GM19463 (cell line): ENCODE measurements at regions not wholly inside any gene's neighbourhood (a gene's known extent, or its start where the extent isn't known, plus 50 kb on each side); places are given as distances from the start of the nearest gene placed in this dataset.

Source experiments
- ATAC-seq: cut with Tn5 transposase; IDR thresholded peaks from one replicate; pipeline ENCODE4 v1.9.1; 2021; ENCODE audit warnings: mild to moderate bottlenecking, moderate library complexity; ENCODE audit not compliant: unreplicated experiment

- ATAC-seq = no peak
These were observed 163.5 kb upstream of the LMO4 start for GRCh38 chr1:87165177-87165576.

DNA sequence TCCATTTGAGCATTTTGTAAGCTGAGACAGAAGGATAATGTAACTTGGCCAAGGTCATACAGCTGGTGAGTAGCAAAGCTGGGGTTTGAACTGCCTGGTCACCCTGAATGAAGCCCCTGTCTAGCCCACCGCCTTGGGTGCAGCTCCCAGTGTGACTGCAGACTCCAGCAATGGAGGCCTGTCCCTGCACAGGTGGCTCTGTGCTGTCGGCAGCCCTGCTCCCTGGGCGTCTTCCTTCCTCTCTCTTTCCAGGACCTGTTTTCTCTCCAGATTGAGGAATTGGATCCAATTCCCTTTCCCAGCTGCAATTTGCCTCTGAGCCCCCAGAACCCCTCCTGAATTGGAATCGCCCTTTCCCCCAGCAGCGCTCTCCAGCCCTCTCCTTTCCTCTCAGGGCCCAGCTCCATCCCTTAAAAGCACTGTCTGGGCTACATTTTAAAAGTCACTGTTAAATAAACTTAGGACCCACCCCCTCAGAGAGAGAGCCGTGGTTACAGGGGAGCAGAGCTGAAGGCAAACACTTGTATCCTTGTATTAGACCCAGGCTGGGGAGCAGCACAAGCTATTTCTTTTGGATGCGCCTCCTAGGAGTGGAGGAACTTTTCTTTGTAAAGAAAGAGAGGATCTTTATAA is 161.4 kb upstream of the LMO4 start:
- ATAC-seq = no peak

DNA sequence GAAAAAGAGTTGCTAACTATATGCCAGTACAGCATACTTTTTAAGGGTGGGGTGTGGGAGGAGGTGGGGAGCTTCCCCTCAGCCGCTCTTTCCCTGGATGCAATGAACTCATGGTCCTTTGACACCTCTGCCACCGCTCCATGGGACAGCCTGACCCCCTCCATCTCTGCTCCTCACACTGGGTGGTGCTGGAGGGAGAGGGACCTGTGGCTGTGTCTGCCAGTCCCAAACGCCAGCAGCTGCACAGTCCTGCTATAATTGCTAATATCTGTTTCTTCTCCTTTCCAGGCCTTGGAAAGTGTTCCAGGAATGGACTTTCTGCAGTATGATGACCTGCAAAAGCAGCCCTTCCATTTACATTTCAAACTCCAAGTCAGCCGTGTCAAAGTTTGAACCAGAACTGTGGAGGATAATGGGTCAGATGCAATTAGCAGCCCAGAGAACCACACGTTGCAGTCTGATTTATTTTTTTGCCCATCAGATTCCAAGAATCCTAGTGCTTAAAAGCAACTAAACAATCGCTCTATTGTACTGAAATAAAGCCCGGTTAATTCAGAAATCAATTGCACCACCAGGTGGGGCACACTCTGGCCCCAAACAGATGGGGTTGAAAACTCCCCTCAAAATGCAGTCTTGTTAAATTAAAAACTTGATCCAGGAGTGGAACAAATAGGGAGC is 160.7 kb upstream of the LMO4 start:
- no peak for ATAC-seq

DNA sequence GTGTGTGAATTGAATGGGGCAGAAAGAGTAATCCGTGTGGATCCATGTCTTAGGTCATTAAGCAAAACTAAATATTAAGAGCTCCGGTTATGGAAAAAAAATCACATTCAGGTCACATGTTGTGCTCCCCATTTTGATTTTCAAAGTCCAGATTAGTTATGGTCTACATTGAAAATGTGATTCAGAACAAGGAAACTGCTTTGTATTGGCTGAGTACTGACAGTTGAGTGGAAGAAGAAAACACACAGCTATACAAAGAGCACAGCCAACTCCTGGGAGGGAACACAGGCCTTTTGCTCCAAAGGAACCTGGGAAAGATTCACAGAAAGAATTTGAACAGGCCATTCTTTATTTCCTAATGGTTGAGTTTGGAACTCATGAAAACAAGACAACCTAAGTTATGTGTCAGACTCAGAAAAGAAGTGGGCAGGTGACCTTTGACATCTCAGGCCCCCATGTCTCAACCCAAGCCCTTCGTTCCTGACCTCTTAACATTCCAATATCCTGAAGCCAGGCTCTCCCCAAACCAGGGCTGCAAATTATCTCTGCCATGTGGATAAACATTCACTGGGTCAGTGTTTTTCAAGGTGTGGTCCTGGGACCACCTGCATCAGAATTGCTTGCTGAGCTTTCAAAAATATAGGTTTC is 159.3 kb upstream of the LMO4 start:
- no peak for ATAC-seq

- ATAC-seq = no peak
These were observed 158.5 kb upstream of the LMO4 start for GRCh38 chr1:87170157-87170556.

DNA sequence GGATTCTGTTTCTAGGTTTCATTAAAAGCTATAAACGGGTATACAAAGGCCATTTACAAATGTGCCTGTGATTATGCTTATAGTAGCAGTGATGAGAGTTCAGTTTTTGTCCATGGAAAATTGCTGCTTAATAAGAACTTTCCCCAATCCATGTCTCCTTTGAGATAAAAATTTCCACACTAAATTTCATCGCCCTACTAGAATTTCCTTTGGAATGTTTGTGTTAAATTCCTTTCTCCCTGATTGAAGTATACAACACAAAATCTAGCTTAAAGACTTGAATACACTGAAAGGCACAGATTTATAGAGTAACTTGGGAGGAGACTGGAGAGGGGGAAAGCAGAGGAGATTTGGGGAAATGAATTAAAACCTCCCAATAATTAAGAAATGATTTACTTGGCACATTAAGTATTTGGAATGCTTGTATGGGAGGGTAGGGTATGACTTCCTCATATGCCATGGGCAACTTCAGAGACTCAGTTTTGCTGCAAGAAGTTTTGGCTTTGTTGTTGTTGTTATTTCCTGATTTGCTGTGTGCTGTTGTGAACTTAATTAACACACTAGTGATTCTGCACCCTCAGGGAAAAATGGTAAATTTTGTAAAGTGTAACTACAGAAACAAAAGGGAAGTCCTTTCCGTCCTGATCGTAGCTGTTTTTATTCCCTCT is 157.6 kb upstream of the LMO4 start:
- ATAC-seq = no peak

GRCh38 chr1:87173231-87173630 is 155.4 kb upstream of the LMO4 start:
- no peak for ATAC-seq

- no peak for ATAC-seq
These were observed 153.9 kb upstream of the LMO4 start for GRCh38 chr1:87174724-87175245.

- ATAC-seq = no peak
These were observed 152.6 kb upstream of the LMO4 start for GRCh38 chr1:87176087-87176486.

- ATAC-seq = no peak
These were observed 152.2 kb upstream of the LMO4 start for GRCh38 chr1:87176514-87176913.

DNA sequence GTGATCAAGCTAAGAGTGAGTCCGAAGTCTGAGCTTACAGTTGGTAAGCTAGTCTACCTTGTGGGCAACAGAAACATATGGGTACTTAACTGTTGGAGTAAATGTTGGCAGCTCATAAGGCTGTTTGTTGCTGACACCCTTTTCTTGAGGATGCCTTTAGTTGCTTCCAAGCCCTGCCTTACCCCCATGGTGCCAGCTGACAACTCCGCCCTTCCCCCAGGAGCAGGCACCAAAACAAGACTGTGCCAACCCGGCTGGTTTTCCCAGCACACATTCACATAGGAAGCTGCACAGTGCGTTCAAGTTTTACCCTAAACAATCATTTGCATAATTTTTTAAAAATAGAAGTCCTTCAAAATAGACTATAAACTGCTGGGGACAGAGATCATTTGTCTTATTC is 150.2 kb upstream of the LMO4 start:
- no peak for ATAC-seq

DNA sequence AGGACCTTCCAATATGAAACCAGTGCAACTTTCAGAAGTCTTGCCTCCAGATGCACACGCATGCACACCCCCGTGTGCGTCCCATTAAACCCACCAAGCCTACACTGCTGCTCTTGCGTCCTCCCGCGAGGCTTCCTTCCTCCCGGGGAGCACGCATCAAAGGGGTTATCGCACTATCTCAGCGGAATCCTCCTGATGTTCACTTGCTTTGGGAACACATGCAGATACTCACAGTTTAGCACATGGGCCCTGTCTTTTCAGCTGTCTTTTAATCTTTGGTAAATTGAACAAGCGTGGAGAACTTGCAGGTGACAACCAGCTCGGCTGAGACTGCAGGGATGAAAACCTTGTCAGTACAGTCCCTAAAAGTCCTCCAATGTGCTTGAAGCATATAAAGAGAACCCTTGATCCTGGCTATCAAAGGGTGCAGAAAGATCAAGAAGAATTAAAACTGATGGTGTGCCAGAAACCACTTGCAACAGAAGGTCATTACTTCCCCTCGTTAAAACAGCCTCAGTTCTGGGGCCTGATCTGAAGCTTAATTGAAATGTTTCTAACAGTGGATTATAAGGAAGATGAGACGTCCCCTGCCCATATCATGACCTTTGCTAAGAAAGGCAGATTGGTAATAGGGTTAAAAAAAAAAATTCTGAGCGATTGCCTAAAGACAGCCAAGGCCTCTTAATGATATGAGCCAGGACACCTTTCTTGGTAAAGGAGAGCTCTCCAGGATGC is 149.4 kb upstream of the LMO4 start:
- no peak for ATAC-seq

DNA sequence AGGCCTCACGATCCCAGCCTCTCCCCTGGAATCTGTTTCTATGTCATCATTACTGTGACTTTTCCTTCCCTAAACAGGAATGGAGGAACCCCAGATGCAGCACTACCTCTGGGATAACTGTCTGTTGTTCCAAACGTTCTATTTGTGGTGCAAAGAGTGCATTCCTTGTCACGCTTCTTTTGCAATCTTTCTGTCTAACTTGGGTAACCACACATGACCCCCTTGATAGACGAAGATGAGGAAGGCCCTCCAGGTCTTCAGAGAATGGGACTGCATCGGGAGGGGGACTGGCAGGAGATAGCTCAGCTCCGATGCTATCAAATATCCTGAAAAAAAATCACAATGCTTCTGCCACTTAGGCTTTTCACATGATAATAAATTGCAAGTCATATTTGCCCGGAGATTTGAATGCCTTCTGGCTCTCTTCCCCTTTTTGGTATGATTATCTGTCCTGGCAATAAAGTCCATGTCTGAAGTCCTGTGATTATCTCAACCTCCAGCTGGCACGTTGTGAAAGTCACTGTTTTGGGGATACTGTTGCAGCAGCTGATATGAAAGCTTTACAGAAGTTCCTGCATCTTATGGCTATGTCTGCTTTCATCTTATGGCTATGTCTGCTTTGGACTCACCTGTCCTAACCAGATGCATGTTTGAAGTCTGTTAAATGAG is 148.7 kb upstream of the LMO4 start:
- no peak for ATAC-seq

DNA sequence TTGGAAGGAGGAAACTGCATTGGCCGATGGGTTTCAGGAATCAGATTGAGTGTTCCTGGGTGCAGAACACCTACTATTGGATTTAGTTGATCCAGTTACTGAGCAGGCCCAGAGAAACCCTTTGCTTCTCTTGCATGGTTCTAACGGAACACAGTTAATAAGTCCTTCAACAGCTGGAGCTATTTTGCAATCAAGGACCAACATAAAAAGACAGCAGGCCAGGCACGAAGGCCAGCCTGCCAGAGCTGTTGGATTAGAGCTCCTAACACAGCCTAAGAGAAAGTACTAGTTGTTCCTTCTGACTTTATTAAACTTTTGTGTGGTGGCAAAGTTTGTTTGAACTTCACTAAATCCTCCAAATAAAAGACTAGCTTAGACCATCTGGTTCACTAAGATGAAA is 148.0 kb upstream of the LMO4 start:
- no peak for ATAC-seq

DNA sequence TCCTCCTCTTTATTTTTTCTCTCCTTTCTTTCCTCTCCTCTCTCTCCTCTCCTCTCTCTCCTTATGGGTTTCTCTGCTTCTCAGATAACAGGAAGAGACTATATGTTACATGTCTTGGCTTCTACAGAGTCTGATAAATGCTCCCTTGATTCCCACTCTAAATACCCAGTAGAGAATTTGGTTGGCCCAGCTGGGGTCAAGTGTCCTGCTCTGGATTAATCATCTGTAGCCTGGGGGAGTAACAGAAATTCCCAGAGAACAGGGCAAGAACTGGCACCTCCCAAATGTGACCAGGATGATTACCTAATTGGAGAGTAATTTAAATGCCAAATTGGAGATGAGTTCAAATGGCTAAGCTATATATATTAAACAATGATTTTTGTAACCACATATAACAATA is 146.1 kb upstream of the LMO4 start:
- ATAC-seq = no peak

DNA sequence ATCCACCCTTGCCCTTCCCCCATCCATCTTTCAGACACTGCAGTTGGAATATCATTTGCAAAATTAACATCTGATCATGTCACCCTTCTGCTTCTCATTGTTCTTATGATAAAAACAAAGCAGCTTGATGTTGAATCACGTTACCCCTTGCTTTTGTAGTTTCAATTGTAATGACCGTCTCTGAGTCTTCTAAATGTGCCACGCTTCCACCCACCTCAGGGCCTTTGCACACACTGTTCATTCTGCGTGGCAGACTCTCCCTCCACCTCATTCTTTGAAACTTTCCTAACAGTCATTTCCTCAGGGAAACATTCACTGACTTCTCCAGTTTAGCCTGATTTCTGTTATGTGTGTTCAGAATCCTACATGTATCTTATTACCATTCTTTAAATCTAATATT is 143.6 kb upstream of the LMO4 start:
- ATAC-seq = no peak

GRCh38 chr1:87186346-87186745 is 142.3 kb upstream of the LMO4 start:
- ATAC-seq = no peak

DNA sequence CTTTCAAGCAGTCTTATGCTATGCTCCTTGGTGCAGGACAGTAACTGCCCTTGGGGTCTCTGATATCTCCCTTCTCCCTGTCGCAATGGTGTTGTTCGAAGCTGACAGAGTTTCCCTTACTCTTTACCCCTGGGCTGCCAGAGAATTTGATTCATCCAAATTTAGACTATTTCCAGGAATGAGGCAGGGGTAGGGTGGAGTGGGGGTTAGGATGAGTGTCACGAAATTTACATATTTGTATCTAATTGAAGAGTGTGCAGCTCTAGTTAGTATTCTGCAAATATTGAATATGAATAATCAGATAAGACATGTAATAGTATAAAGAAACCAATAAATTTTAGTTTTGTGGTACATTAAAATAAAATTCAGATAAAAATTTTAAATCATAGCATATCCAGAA is 140.0 kb upstream of the LMO4 start:
- no peak for ATAC-seq

DNA sequence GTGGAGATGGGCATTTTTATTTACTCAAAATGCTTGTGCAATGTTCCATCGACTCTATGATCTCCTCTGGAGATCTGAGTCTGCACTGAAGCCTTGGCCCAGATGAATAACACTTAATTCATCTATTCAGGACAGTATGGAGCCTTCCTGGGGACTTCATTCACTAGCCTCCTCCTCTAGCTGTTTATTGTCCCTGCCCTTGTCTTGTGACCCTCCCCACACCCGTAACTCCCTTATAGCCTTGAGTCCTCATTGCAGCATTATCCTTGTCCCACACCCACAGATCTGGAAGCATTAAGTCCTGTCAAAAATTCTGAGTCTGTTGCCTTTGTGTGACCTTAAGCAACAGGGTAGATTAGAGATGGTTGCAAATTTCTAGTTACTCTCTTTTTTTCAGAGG is 138.3 kb upstream of the LMO4 start:
- no peak for ATAC-seq

- ATAC-seq = no peak
These were observed 137.0 kb upstream of the LMO4 start for GRCh38 chr1:87191646-87192045.
